ENCODE measurements at regions not wholly inside any gene's neighbourhood (a gene's known extent, or its start where the extent isn't known, plus 50 kb on each side); places are given as distances from the start of the nearest gene placed in this dataset.

DNA sequence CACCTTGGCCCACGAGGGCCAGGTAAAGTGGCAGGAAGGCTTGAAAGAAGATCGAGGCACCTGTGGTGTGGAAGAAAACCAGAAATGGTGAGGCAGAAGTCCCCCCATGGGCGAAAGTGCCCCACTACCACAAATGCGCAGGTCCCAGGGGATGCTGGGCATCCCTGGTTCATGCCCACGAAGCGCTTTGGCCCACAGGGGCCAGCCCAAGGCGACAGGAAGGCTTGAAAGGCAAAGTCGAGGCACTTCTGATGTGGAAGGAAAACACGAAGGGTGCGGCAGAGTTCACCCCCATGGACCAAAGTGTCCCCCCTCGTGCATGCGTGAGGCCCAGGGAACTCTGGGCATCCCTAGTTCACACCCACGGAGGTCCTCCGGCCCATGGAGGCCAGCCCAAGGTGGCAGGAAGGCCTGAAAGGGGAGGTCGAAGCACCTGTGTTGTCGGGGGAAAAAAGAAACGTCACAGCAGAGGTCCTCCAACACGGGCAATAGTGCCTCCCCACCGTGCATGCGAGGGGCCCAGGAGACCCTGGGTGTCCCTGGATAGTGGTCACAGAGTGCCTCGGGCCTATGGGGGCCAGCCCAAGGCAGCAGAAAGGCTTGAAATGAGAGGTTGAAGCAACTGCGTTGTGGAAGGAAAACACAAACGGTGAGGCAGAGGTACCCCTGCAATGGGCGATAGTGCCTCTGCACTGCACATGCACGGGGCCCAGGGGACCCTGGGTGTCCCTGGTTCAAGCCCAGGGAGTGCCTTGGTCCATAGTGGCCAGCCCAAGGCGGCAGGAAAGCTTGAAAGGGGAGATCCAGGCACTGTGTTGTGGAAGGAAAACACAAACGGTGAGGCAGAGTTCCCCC is 373.9 kb downstream of the ALG10 start:
- no peaks in the 10 kb centered on the region for H3K36me3 ChIP-seq (replicated peaks in 1 of 2; ENCODE audit: control insufficient read depth in 1 of 2, insufficient read depth in 2 of 2, low read length in 2 of 2)
- H3K4me2 ChIP-seq (ENCODE audit: low read depth, low read length) = no peak overlapping the region
- DNase-seq (ENCODE audit: low spot score) (no peak), ATAC-seq (no peak), FAIRE-seq (no peak)
- H3K4me3 ChIP-seq (replicated peaks in 1 of 3; ENCODE audit: insufficient read depth in 1 of 3, low read depth in 2 of 3, low read length in 3 of 3) = no peak overlapping the region
- in situ Hi-C loops (cut with HindIII; ENCODE audit: extremely low pct_ligation_motif_present, low pct_unique_long_range_greater_than_20kb) = no loop called here
- no peaks in the 10 kb centered on the region for H4K20me1 ChIP-seq (ENCODE audit: insufficient read depth, low read length)
- H3K9me3 ChIP-seq (ENCODE audit: low read length) = no peaks in the 10 kb centered on the region
- WGBS (ENCODE audit: low lambda C conversion rate) = 23% methylated on average over 15 of the region's 27 CpGs
- no peaks in the 10 kb centered on the region for H3K79me2 ChIP-seq (ENCODE audit: insufficient read depth, low read length)
- H3K27me3 ChIP-seq (ENCODE audit: control insufficient read depth in 1 of 2, insufficient read depth in 2 of 2, low read length in 2 of 2) = peaks cover 1 to 5% of the 10 kb centered on the region in 2 experiments; a peak in 4 of 5 replicates
- no TSS peak for BruUV-seq (replicated peaks)
- no peak for TF ChIP-seq ZNF678 (CRISPR knock-in tag; IDR thresholded peaks at IDR 0.05)
- TF ChIP-seq, protein P1, sequence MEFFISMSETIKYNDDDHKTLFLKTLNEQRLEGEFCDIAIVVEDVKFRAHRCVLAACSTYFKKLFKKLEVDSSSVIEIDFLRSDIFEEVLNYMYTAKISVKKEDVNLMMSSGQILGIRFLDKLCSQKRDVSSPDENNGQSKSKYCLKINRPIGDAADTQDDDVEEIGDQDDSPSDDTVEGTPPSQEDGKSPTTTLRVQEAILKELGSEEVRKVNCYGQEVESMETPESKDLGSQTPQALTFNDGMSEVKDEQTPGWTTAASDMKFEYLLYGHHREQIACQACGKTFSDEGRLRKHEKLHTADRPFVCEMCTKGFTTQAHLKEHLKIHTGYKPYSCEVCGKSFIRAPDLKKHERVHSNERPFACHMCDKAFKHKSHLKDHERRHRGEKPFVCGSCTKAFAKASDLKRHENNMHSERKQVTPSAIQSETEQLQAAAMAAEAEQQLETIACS (CRISPR knock-in tag; IDR thresholded peaks at IDR 0.05) = no peak
- TF ChIP-seq ZSCAN22 (CRISPR knock-in tag; IDR thresholded peaks at IDR 0.05) = no peak
- TF ChIP-seq NFE2L1 (CRISPR knock-in tag; IDR thresholded peaks at IDR 0.05; ENCODE audit: borderline replicate concordance) = no peak
- no peak for TF ChIP-seq ZNF326 (CRISPR knock-in tag; IDR thresholded peaks at IDR 0.05; ENCODE audit: borderline replicate concordance)
- TF ChIP-seq, protein P2, sequence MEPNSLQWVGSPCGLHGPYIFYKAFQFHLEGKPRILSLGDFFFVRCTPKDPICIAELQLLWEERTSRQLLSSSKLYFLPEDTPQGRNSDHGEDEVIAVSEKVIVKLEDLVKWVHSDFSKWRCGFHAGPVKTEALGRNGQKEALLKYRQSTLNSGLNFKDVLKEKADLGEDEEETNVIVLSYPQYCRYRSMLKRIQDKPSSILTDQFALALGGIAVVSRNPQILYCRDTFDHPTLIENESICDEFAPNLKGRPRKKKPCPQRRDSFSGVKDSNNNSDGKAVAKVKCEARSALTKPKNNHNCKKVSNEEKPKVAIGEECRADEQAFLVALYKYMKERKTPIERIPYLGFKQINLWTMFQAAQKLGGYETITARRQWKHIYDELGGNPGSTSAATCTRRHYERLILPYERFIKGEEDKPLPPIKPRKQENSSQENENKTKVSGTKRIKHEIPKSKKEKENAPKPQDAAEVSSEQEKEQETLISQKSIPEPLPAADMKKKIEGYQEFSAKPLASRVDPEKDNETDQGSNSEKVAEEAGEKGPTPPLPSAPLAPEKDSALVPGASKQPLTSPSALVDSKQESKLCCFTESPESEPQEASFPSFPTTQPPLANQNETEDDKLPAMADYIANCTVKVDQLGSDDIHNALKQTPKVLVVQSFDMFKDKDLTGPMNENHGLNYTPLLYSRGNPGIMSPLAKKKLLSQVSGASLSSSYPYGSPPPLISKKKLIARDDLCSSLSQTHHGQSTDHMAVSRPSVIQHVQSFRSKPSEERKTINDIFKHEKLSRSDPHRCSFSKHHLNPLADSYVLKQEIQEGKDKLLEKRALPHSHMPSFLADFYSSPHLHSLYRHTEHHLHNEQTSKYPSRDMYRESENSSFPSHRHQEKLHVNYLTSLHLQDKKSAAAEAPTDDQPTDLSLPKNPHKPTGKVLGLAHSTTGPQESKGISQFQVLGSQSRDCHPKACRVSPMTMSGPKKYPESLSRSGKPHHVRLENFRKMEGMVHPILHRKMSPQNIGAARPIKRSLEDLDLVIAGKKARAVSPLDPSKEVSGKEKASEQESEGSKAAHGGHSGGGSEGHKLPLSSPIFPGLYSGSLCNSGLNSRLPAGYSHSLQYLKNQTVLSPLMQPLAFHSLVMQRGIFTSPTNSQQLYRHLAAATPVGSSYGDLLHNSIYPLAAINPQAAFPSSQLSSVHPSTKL (CRISPR knock-in tag; IDR thresholded peaks at IDR 0.05) = no peak
- no peak for TF ChIP-seq ZNF138 (CRISPR knock-in tag; IDR thresholded peaks at IDR 0.05; ENCODE audit: low read depth)
- no peak for TF ChIP-seq NR2F1 (CRISPR knock-in tag; IDR thresholded peaks at IDR 0.05)
- no peak for TF ChIP-seq CREM (IDR thresholded peaks at IDR 0.05)
- no peak for TF ChIP-seq CREM (CRISPR knock-in tag; IDR thresholded peaks at IDR 0.05)
- no peak for TF ChIP-seq ZNF333 (CRISPR knock-in tag; IDR thresholded peaks at IDR 0.05; ENCODE audit: borderline replicate concordance)
- no peak for TF ChIP-seq EHMT2 (IDR thresholded peaks at IDR 0.05; ENCODE audit: borderline replicate concordance, low read depth, low read length)
- no peaks in the 10 kb centered on the region for H3K4me1 ChIP-seq (ENCODE audit: insufficient read depth, low read length)
- no peak overlapping the region for H3K27ac ChIP-seq (ENCODE audit: extremely low read length, insufficient read depth, low read length)
- CTCF ChIA-PET (ENCODE audit: low intra/inter-chr PET ratio, low total read pairs) = no interaction called here
- intact Hi-C loops (cut with micrococcal nuclease; ENCODE audit: unreplicated experiment) = no loop called here
- POLR2A ChIA-PET = no interaction called here
- H2AFZ ChIP-seq (ENCODE audit: low read length) = no peak overlapping the region
- H3K9ac ChIP-seq (ENCODE audit: insufficient read depth, low read depth, low read length) = no peak overlapping the region

Measured in HepG2 (cell line).